KMS-11 (cell line): ENCODE measurements at regions not wholly inside any gene's neighbourhood (a gene's known extent, or its start where the extent isn't known, plus 50 kb on each side); places are given as distances from the start of the nearest gene placed in this dataset.

ENCODE experiments used
- H2AFZ ChIP-seq: fragments of 200-600 bp; sonication (generic); 2 replicates; pipeline ENCODE4 v1.6.1; 2016; ENCODE audit warnings: antibody characterized with exemption, mixed run types, low read depth
- H3K27ac ChIP-seq: fragments of 200-600 bp; sonication (generic); 2 replicates; pipeline ENCODE4 v1.6.1; 2016; ENCODE audit warnings: mild to moderate bottlenecking, mixed run types
- H3K27me3 ChIP-seq: fragments of 200-600 bp; sonication (generic); 2 replicates; pipeline ENCODE4 v1.6.1; 2017; ENCODE audit warnings: mild to moderate bottlenecking, low read depth, mixed run types, moderate library complexity; ENCODE audit not compliant: insufficient read depth
- H3K36me3 ChIP-seq: fragments of 200-600 bp; sonication (generic); 2 replicates; pipeline ENCODE4 v1.6.1; 2017; ENCODE audit warnings: mild to moderate bottlenecking, mixed run types; ENCODE audit not compliant: insufficient read depth
- H3K4me1 ChIP-seq: fragments of 200-600 bp; sonication (generic); 2 replicates; pipeline ENCODE4 v1.6.1; 2016; ENCODE audit warnings: mild to moderate bottlenecking, low read depth, mixed run types; ENCODE audit not compliant: poor library complexity, severe bottlenecking
- H3K4me2 ChIP-seq: fragments of 200-600 bp; sonication (generic); 2 replicates; pipeline ENCODE4 v1.7.0; 2016; ENCODE audit warnings: mild to moderate bottlenecking, mixed run types
- H3K4me3 ChIP-seq: fragments of 200-600 bp; sonication (generic); IDR thresholded peaks from 2 replicates; pipeline ENCODE4 v1.6.1; 2017; ENCODE audit warnings: low read depth, low read length, mixed read lengths; ENCODE audit not compliant: insufficient read depth
- H3K79me2 ChIP-seq: fragments of 200-600 bp; sonication (generic); 2 replicates; pipeline ENCODE4 v1.6.1; 2016; ENCODE audit warnings: low read depth, mixed run types; ENCODE audit not compliant: insufficient read depth
- H3K9ac ChIP-seq: fragments of 200-600 bp; sonication (generic); 2 replicates; pipeline ENCODE4 v1.6.1; 2016; ENCODE audit warnings: mild to moderate bottlenecking, mixed run types
- H4K20me1 ChIP-seq: fragments of 200-600 bp; sonication (generic); 2 replicates; pipeline ENCODE4 v1.6.1; 2016; ENCODE audit warnings: mild to moderate bottlenecking, mixed run types; ENCODE audit not compliant: insufficient read depth
- CTCF ChIP-seq: fragments of 200-600 bp; sonication (generic); conservative IDR thresholded peaks from 2 replicates; pipeline ENCODE4 v1.6.1; 2017; ENCODE audit warnings: low read depth, mild to moderate bottlenecking, antibody characterized with exemption, low read length, moderate library complexity, mixed read lengths

GRCh38 chr4:35689870-35690269 is 554.4 kb downstream of the ARAP2 start:
- no peak for TF ChIP-seq CTCF
- Histone ChIP-seq H3K27ac (no peak overlapping the region), H3K4me3 (no peak overlapping the region), H2AFZ (no peak overlapping the region), H3K4me2 (no peak overlapping the region), H4K20me1 (no peaks in the 10 kb centered on the region), H3K9ac (no peak overlapping the region), H3K36me3 (no peaks in the 10 kb centered on the region), H3K27me3 (no peaks in the 10 kb centered on the region), H3K79me2 (no peaks in the 10 kb centered on the region), H3K4me1 (no peaks in the 10 kb centered on the region)

DNA sequence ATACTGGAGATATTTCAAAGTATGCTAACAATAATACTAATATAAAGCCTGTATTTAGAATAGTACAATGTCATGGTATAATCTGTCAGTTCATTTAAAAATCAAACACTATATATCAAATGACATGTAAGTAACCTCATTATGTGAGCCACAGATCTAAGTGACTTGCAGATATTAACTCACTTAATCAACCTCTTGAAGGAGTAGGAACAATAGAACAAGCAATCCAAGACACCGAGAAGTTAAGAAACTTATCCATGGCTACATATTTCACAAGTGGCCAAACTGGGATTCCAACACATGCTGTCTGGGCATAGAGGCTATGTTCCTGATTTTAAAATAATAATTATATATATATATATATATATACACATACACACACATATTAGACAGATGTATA is 554.0 kb downstream of the ARAP2 start:
- no peak overlapping the region for H3K4me3 ChIP-seq
- H3K27ac ChIP-seq: no peak overlapping the region
- no peaks in the 10 kb centered on the region for H3K79me2 ChIP-seq
- no peak overlapping the region for H3K4me2 ChIP-seq
- H3K9ac ChIP-seq: no peak overlapping the region
- H2AFZ ChIP-seq: no peak overlapping the region
- H3K4me1 ChIP-seq: no peaks in the 10 kb centered on the region
- H4K20me1 ChIP-seq: no peaks in the 10 kb centered on the region
- no peaks in the 10 kb centered on the region for H3K27me3 ChIP-seq
- no peaks in the 10 kb centered on the region for H3K36me3 ChIP-seq
- TF ChIP-seq CTCF: no peak

DNA sequence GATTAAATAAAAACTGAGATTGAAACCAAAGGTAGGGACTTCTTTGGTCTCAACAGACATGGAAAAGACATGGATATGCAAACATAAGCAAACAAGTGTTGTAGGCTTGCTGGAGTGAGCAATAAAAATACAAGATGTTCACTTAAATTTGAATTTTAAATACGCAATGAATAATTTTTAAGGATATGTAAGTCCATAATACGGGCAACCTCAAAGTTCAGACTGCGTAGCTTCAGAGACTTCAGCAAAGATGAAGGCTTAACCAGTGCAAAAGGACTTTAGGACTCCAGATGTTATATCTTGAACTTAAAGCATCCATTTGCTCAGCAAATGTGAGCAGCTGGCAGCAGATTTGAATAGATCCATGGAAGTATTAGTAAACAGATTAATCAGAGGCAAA is 549.3 kb downstream of the ARAP2 start:
- H3K36me3 ChIP-seq: no peaks in the 10 kb centered on the region
- no peaks in the 10 kb centered on the region for H3K4me1 ChIP-seq
- no peak overlapping the region for H2AFZ ChIP-seq
- H3K4me3 ChIP-seq: no peak overlapping the region
- no peak overlapping the region for H3K4me2 ChIP-seq
- TF ChIP-seq CTCF: no peak
- H3K79me2 ChIP-seq: no peaks in the 10 kb centered on the region
- no peak overlapping the region for H3K27ac ChIP-seq
- no peak overlapping the region for H3K9ac ChIP-seq
- H3K27me3 ChIP-seq: no peaks in the 10 kb centered on the region
- H4K20me1 ChIP-seq: no peaks in the 10 kb centered on the region

DNA sequence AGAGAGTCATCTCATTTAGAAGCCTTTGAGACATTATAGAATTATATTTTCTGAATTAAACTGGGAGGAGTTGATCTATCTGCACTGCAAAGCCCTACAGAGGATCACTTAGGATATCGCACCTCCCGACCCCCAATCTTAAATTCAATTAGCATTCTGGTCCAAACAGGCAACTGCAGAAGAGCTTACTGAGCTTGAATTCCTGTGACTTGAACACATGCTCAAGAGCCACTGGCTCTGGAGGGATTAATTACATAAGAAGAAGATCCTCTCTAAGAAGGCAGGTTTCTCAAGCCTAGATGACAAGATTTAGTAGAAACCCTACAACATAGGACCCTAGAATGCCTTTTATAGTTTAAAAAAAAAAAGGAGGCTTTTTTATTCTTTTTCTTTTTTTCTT is 548.9 kb downstream of the ARAP2 start:
- Histone ChIP-seq H3K36me3 (no peaks in the 10 kb centered on the region), H3K4me2 (no peak overlapping the region), H3K9ac (no peak overlapping the region), H3K4me1 (no peaks in the 10 kb centered on the region), H3K4me3 (no peak overlapping the region), H3K27ac (no peak overlapping the region), H3K27me3 (no peaks in the 10 kb centered on the region), H2AFZ (no peak overlapping the region), H4K20me1 (no peaks in the 10 kb centered on the region), H3K79me2 (no peaks in the 10 kb centered on the region)
- no peak for TF ChIP-seq CTCF

DNA sequence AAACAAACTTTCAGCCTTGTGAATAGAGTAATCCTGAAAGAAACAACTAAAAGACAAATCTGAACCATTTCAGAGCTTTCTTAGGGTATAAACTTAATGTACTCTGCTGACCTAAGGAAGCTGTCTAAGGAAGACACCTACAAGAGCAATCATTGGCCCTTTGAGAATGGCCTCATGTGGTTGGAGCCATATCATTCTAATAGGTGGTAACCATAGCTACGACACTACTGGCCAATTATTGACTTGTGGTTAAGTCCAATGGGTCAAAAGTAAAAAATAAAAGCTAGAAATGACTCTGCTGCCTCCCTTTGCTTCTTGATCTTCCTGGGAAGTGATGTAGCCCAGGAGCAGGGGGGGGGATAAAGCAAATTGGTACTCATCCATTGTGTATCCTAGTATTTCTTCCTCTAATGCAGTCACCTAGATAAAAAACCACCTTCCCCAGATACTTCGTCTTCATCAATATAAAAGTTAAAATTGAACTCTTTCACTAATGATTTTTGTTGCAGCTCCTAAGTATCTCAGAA is 547.0 kb downstream of the ARAP2 start:
- TF ChIP-seq CTCF: no peak
- H3K4me1 ChIP-seq: no peaks in the 10 kb centered on the region
- H3K27me3 ChIP-seq: no peaks in the 10 kb centered on the region
- no peaks in the 10 kb centered on the region for H3K36me3 ChIP-seq
- H3K27ac ChIP-seq: no peak overlapping the region
- H3K4me3 ChIP-seq: no peak overlapping the region
- H3K79me2 ChIP-seq: no peaks in the 10 kb centered on the region
- H3K4me2 ChIP-seq: no peak overlapping the region
- no peak overlapping the region for H3K9ac ChIP-seq
- no peak overlapping the region for H2AFZ ChIP-seq
- H4K20me1 ChIP-seq: no peaks in the 10 kb centered on the region
